Endothelial cell (in vitro differentiated cells): ENCODE measurements at regions not wholly inside any gene's neighbourhood (a gene's known extent, or its start where the extent isn't known, plus 50 kb on each side); places are given as distances from the start of the nearest gene placed in this dataset.

Experiments used
- DNase-seq: peaks from one replicate; pipeline ENCODE4 v3.0.0; 2021; ENCODE audit warnings: low spot score
- H3K27ac Mint-ChIP-seq: one replicate; pipeline ENCODE4 v1.8.0; 2021; ENCODE audit warnings: mixed read lengths, inconsistent platforms; ENCODE audit not compliant: unreplicated experiment
- H3K27me3 Mint-ChIP-seq: one replicate; pipeline ENCODE4 v1.8.0; 2021; ENCODE audit warnings: mild to moderate bottlenecking, moderate library complexity, mixed read lengths, inconsistent platforms; ENCODE audit not compliant: unreplicated experiment
- H3K36me3 Mint-ChIP-seq: one replicate; pipeline ENCODE4 v1.8.0; 2021; ENCODE audit warnings: mild to moderate bottlenecking, low read depth, mixed read lengths, inconsistent platforms; ENCODE audit not compliant: unreplicated experiment
- H3K4me1 Mint-ChIP-seq: one replicate; pipeline ENCODE4 v1.8.0; 2021; ENCODE audit warnings: mild to moderate bottlenecking, mixed read lengths, inconsistent platforms; ENCODE audit not compliant: unreplicated experiment
- H3K4me3 Mint-ChIP-seq: one replicate; pipeline ENCODE4 v1.8.0; 2021; ENCODE audit warnings: mild to moderate bottlenecking, mixed read lengths, inconsistent platforms; ENCODE audit not compliant: unreplicated experiment
- H3K9me3 Mint-ChIP-seq: one replicate; pipeline ENCODE4 v1.8.0; 2021; ENCODE audit warnings: mixed read lengths, inconsistent platforms; ENCODE audit not compliant: unreplicated experiment
- CTCF ChIP-seq: fragments of 200-600 bp; sonication (generic); IDR thresholded peaks from one replicate; pipeline ENCODE4 v1.5.0; 2021; ENCODE audit warnings: antibody characterized with exemption; ENCODE audit not compliant: unreplicated experiment

- H3K27me3 Mint-ChIP-seq, result no peaks in the 10 kb centered on the region
- no peak overlapping the region for H3K27ac Mint-ChIP-seq
Measured at GRCh38 chr5:20340126-20340525, 352.1 kb upstream of the CDH18 start.

GRCh38 chr5:20335978-20336377 is 348.0 kb upstream of the CDH18 start:
- Mint-ChIP-seq H3K27me3 (no peaks in the 10 kb centered on the region), H3K4me3 (no peak overlapping the region), H3K36me3 (peaks cover 5% of the 10 kb centered on the region), H3K27ac (no peak overlapping the region), H3K4me1 (no peaks in the 10 kb centered on the region), H3K9me3 (no peaks in the 10 kb centered on the region)
- TF ChIP-seq CTCF, result no peak
- no peak for DNase-seq

More at GRCh38 chr5:20340126-20340525, 352.1 kb upstream of the CDH18 start:
- DNase-seq, result no peak
- H3K36me3 Mint-ChIP-seq, result peaks cover 5% of the 10 kb centered on the region
- H3K4me3 Mint-ChIP-seq, result no peak overlapping the region
- H3K9me3 Mint-ChIP-seq, result no peaks in the 10 kb centered on the region
- no peak for TF ChIP-seq CTCF
- H3K4me1 Mint-ChIP-seq, result no peaks in the 10 kb centered on the region

- no peaks in the 10 kb centered on the region for H3K36me3 Mint-ChIP-seq
- H3K4me1 Mint-ChIP-seq, result no peaks in the 10 kb centered on the region
- no peaks in the 10 kb centered on the region for H3K27me3 Mint-ChIP-seq
- no peaks in the 10 kb centered on the region for H3K9me3 Mint-ChIP-seq
- DNase-seq, result no peak
- H3K4me3 Mint-ChIP-seq, result no peak overlapping the region
- no peak for TF ChIP-seq CTCF
- no peak overlapping the region for H3K27ac Mint-ChIP-seq
Measured at GRCh38 chr5:20331826-20332225, 343.8 kb upstream of the CDH18 start.

GRCh38 chr5:20323323-20323722 is 335.3 kb upstream of the CDH18 start:
- no peak for DNase-seq
- Mint-ChIP-seq H3K27me3 (no peaks in the 10 kb centered on the region), H3K4me1 (peaks cover 5% of the 10 kb centered on the region), H3K9me3 (no peaks in the 10 kb centered on the region), H3K27ac (no peak overlapping the region), H3K36me3 (no peaks in the 10 kb centered on the region), H3K4me3 (no peak overlapping the region)
- no peak for TF ChIP-seq CTCF

GRCh38 chr5:20307391-20307790 is 319.4 kb upstream of the CDH18 start:
- no peaks in the 10 kb centered on the region for H3K36me3 Mint-ChIP-seq
- no peaks in the 10 kb centered on the region for H3K4me1 Mint-ChIP-seq
- TF ChIP-seq CTCF, result no peak
- H3K9me3 Mint-ChIP-seq, result no peaks in the 10 kb centered on the region
- H3K4me3 Mint-ChIP-seq, result no peak overlapping the region
- no peak overlapping the region for H3K27ac Mint-ChIP-seq
- no peak for DNase-seq
- H3K27me3 Mint-ChIP-seq, result no peaks in the 10 kb centered on the region
